DOHH2 (cell line): ENCODE measurements at regions not wholly inside any gene's neighbourhood (a gene's known extent, or its start where the extent isn't known, plus 50 kb on each side); places are given as distances from the start of the nearest gene placed in this dataset.

Experiments used
- H3F3A ChIP-seq: fragments of 200-600 bp; sonication (generic), shearing (Covaris generic); 2 replicates; pipeline ENCODE4 v1.6.0; 2016; ENCODE audit warnings: antibody characterized with exemption, mild to moderate bottlenecking; ENCODE audit not compliant: control insufficient read depth, insufficient read depth
- H3K27ac ChIP-seq: fragments of 200-600 bp; sonication (generic); 2 replicates; pipeline ENCODE4 v1.5.1; 2014; ENCODE audit warnings: low read depth, mild to moderate bottlenecking, low read length, moderate library complexity
- H3K27me3 ChIP-seq: fragments of 200-600 bp; sonication (generic); 2 replicates; pipeline ENCODE4 v1.6.1; 2014; ENCODE audit warnings: mild to moderate bottlenecking, low read length, mixed read lengths; ENCODE audit not compliant: control insufficient read depth
- H3K36me3 ChIP-seq: fragments of 200-600 bp; sonication (generic); 2 replicates; pipeline ENCODE4 v1.6.1; 2014; ENCODE audit warnings: mild to moderate bottlenecking, low read length, moderate library complexity, mixed read lengths; ENCODE audit not compliant: control insufficient read depth
- H3K4me1 ChIP-seq: fragments of 200-600 bp; sonication (generic); 2 replicates; pipeline ENCODE4 v1.6.1; 2014; ENCODE audit warnings: mild to moderate bottlenecking, low read length, mixed read lengths; ENCODE audit not compliant: control insufficient read depth
- H3K4me2 ChIP-seq: fragments of 200-600 bp; sonication (generic); 2 replicates; pipeline ENCODE4 v1.6.0; 2014; ENCODE audit warnings: mild to moderate bottlenecking, low read length, moderate library complexity
- H3K4me3 ChIP-seq: fragments of 200-600 bp; sonication (generic); 2 replicates; pipeline ENCODE4 v1.5.1; 2014; ENCODE audit warnings: mild to moderate bottlenecking, low read length, mixed read lengths
- H3K79me2 ChIP-seq: fragments of 200-600 bp; sonication (generic); 2 replicates; pipeline ENCODE4 v1.6.1; 2014; ENCODE audit warnings: mild to moderate bottlenecking, low read length, mixed read lengths; ENCODE audit not compliant: control insufficient read depth
- H3K9me2 ChIP-seq: fragments of 200-600 bp; sonication (generic); replicated peaks from 2 replicates; pipeline ENCODE4 v1.6.1; 2014; ENCODE audit warnings: mild to moderate bottlenecking, low read length, mixed read lengths; ENCODE audit not compliant: control insufficient read depth
- H3K9me3 ChIP-seq: fragments of 200-600 bp; sonication (generic); 2 replicates; pipeline ENCODE4 v1.6.1; 2014; ENCODE audit warnings: antibody characterized with exemption, low read length, mixed read lengths; ENCODE audit not compliant: control insufficient read depth, insufficient read depth
- H4K20me1 ChIP-seq: fragments of 200-600 bp; sonication (generic); 2 replicates; pipeline ENCODE4 v1.6.0; 2014; ENCODE audit warnings: low read depth, mild to moderate bottlenecking, antibody characterized with exemption, low read length, moderate library complexity; ENCODE audit not compliant: control insufficient read depth, insufficient read depth
- EZH2phosphoT487 ChIP-seq: fragments of 200-600 bp; sonication (generic); IDR thresholded peaks from 2 replicates; pipeline ENCODE4 v1.6.1; 2017; ENCODE audit warnings: borderline replicate concordance, mild to moderate bottlenecking, antibody characterized with exemption, low read length, moderate library complexity, mixed read lengths
- TF ChIP-seq, protein P1 (sequence below): fragments of 200-600 bp; sonication (generic); IDR thresholded peaks from one replicate; pipeline ENCODE4 v1.5.1; 2014; ENCODE audit warnings: antibody characterized with exemption, mild to moderate bottlenecking, low read depth, low read length; ENCODE audit not compliant: poor library complexity, severe bottlenecking

DNA sequence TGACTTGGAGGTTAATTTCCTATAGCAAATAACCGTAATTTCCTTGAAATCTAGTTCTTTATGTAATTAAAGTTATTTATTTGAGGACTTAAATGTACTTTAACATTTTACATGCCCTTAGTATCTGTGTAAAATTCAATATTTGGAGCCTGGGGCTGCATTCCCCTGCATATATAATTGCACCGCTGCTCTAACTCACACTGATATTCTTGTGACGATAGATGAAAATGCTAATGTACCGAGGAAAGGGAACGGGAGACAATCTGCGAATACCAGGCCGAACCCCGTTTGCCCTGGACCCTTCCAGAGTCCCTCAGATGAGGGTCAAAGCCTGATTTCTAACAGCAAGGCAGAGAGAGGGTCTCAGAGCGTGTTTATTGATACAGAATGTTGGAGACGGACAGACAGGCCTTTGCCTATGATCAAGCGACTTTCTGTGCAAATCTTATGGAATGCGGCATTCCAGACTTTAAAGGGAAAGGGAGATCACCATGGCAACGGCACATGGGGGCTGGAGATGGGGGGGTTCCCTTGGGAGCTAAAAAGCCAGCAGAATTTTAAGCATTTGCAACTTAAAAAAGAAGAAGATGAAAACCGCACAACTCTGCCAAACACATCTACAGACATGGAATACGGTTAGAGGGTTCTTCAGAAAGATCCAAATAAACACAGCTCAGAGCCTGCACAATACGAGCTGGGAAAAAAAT, 57.6 kb upstream of the TWIST2 start:
- Histone ChIP-seq H3F3A (no peaks in the 10 kb centered on the region), H3K27ac (no peak overlapping the region), H3K9me3 (no peaks in the 10 kb centered on the region), H3K9me2 (no peaks in the 10 kb centered on the region), H3K27me3 (0 out of 2 replicates have a peak, but pooled peaks cover 4% of the 10 kb centered on the region), H3K4me3 (no peak overlapping the region), H3K4me1 (no peaks in the 10 kb centered on the region), H3K4me2 (no peak overlapping the region), H3K79me2 (no peaks in the 10 kb centered on the region), H4K20me1 (no peaks in the 10 kb centered on the region), H3K36me3 (no peaks in the 10 kb centered on the region)
- TF ChIP-seq, protein P1, sequence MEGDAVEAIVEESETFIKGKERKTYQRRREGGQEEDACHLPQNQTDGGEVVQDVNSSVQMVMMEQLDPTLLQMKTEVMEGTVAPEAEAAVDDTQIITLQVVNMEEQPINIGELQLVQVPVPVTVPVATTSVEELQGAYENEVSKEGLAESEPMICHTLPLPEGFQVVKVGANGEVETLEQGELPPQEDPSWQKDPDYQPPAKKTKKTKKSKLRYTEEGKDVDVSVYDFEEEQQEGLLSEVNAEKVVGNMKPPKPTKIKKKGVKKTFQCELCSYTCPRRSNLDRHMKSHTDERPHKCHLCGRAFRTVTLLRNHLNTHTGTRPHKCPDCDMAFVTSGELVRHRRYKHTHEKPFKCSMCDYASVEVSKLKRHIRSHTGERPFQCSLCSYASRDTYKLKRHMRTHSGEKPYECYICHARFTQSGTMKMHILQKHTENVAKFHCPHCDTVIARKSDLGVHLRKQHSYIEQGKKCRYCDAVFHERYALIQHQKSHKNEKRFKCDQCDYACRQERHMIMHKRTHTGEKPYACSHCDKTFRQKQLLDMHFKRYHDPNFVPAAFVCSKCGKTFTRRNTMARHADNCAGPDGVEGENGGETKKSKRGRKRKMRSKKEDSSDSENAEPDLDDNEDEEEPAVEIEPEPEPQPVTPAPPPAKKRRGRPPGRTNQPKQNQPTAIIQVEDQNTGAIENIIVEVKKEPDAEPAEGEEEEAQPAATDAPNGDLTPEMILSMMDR, result no peak
- no peak for TF ChIP-seq EZH2phosphoT487

DNA sequence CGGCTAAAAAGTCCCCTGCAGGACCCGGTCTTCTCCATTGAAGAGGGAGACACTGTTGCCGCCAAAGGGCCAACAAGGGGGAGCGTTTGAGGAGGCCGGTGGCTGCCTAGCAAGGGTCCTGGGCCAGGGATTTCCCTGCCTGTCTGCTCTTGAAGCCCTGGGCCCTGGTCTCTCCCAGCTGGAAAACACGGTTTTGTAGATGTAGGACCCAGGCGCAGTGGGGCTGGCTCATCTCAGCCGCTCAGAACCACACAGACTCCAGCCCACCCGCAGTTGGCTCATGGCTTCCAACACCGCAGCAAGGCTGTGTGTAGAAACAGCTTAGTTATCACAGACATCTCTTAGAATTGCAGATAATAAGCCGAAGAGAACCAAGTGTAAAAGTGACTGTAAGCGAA, 57.1 kb upstream of the TWIST2 start:
- TF ChIP-seq, protein P1, result no peak
- TF ChIP-seq EZH2phosphoT487, result no peak
- Histone ChIP-seq H3K9me2 (no peaks in the 10 kb centered on the region), H3K27me3 (0 out of 2 replicates have a peak, but pooled peaks cover 4% of the 10 kb centered on the region), H3K4me3 (no peak overlapping the region), H3K9me3 (no peaks in the 10 kb centered on the region; the same call in 1 of the 2 replicates), H4K20me1 (no peaks in the 10 kb centered on the region), H3K4me2 (no peak overlapping the region), H3K36me3 (no peaks in the 10 kb centered on the region), H3F3A (no peaks in the 10 kb centered on the region), H3K4me1 (no peaks in the 10 kb centered on the region), H3K79me2 (no peaks in the 10 kb centered on the region), H3K27ac (no peak overlapping the region)

DNA sequence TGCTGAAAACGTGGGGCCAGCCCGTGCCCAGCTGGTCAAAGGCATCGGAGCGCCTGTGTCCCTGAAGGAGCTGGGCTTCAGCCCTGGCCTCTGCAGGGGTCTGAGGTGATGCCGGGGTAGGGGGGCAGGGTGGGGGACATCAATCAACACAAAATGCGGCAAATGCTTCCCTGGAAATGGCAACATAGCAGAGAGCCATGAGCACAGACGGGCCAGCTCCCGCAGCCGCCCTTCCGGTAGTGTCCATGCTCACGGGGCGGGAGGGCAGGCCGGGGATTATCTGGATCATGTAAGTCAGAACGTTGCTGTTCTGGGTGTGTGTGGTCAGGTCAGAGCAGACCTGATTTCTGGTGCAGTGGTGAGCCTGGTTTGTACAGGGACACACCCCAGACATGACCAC, 56.5 kb upstream of the TWIST2 start:
- H4K20me1 ChIP-seq, result no peaks in the 10 kb centered on the region
- no peaks in the 10 kb centered on the region for H3K79me2 ChIP-seq
- no peak overlapping the region for H3K4me2 ChIP-seq
- no peaks in the 10 kb centered on the region for H3K9me2 ChIP-seq
- no peak overlapping the region for H3K4me3 ChIP-seq
- no peaks in the 10 kb centered on the region; the same call in 1 of the 2 replicates for H3K9me3 ChIP-seq
- H3F3A ChIP-seq, result no peaks in the 10 kb centered on the region
- H3K4me1 ChIP-seq, result no peaks in the 10 kb centered on the region
- H3K27me3 ChIP-seq, result 0 out of 2 replicates have a peak, but pooled peaks cover 4% of the 10 kb centered on the region
- H3K36me3 ChIP-seq, result no peaks in the 10 kb centered on the region
- TF ChIP-seq, protein P1, result no peak
- TF ChIP-seq EZH2phosphoT487, result no peak
- H3K27ac ChIP-seq, result no peak overlapping the region
